ENCODE measurements at regions not wholly inside any gene's neighbourhood (a gene's known extent, or its start where the extent isn't known, plus 50 kb on each side); places are given as distances from the start of the nearest gene placed in this dataset.

- Mint-ChIP-seq H3K9me3 (no peaks in the 10 kb centered on the region), H3K27me3 (ENCODE audit: low read depth) (peaks cover 62% of the 10 kb centered on the region), H3K36me3 (ENCODE audit: low read depth) (no peaks in the 10 kb centered on the region), H3K4me3 (no peak overlapping the region), H3K4me1 (no peaks in the 10 kb centered on the region), H3K27ac (ENCODE audit: unreplicated experiment) (no peak overlapping the region)
- TF ChIP-seq CTCF (conservative IDR thresholded peaks at IDR 0.05): no peak
- DNase-seq (ENCODE audit: low read depth, low spot score): no peak
Measured at GRCh38 chr1:50358962-50359361, 64.3 kb downstream of the DMRTA2 start.

DNA sequence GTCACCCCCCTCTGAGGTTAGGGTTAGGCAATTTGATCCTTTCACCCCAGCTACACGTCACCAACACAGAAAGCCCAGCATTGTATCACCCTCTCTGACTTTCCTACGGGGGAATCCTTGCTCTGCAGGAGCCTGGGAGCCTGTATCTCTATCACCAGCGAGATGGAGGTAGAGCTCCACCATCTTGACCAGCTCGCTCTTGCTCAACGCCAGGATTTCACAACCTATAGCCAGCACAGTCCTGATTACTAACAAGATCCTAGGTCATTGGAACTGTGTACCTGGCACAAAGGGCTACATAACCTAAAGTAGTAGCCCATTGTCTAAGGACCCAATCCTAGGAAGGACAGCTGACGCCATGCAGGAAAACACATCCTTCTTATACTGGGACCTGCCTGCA is 66.1 kb downstream of the DMRTA2 start:
- Mint-ChIP-seq H3K4me3 (no peak overlapping the region), H3K36me3 (ENCODE audit: low read depth) (no peaks in the 10 kb centered on the region), H3K9me3 (no peaks in the 10 kb centered on the region), H3K4me1 (no peaks in the 10 kb centered on the region), H3K27ac (ENCODE audit: unreplicated experiment) (no peak overlapping the region), H3K27me3 (ENCODE audit: low read depth) (peaks cover 55% of the 10 kb centered on the region)
- no peak for TF ChIP-seq CTCF (conservative IDR thresholded peaks at IDR 0.05)
- no peak for DNase-seq (ENCODE audit: low read depth, low spot score)

DNA sequence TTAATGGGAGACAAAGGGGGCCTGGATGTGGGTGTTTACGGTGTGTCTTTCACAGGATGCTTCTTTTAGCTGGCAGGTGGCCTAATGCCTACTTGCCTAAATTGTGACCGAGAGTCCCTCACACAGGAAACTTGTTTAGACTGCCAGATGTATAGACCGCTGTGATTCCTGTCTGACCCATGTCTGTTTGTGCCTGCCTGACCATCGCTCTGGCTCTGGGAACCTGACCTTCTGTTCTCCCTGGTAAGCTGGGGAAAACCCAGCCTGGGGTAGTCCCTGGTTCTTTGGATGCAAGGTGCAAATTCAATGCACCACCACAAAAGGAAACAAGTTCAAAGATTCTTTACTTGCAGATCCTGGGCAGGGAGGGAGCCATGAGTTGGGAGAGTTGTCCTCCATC is 68.4 kb downstream of the DMRTA2 start:
- Mint-ChIP-seq H3K9me3 (no peaks in the 10 kb centered on the region), H3K4me3 (no peak overlapping the region), H3K27me3 (ENCODE audit: low read depth) (peaks cover 52% of the 10 kb centered on the region), H3K36me3 (ENCODE audit: low read depth) (no peaks in the 10 kb centered on the region), H3K4me1 (no peaks in the 10 kb centered on the region), H3K27ac (ENCODE audit: unreplicated experiment) (no peak overlapping the region)
- no peak for DNase-seq (ENCODE audit: low read depth, low spot score)
- TF ChIP-seq CTCF (conservative IDR thresholded peaks at IDR 0.05): no peak

DNA sequence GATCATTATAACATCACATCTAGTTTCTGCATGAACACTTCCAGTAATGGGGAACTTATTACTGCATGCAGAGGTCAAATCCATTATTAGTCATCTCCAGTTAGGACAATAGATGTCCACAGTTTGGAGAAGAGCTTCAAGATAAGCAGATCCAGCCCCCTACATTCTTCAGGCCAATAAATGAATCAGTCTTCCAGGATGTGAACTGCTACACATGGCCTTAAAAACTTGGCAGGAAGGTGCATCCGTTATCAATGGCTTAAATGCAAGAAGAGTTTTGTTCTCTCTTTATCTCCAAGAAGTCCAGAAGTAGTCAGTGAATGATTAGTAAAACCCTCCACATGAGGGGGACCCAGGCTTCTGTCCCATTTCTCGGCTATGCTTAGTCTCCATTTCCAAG is 70.8 kb downstream of the DMRTA2 start:
- Mint-ChIP-seq H3K9me3 (no peaks in the 10 kb centered on the region), H3K36me3 (ENCODE audit: low read depth) (no peaks in the 10 kb centered on the region), H3K27ac (ENCODE audit: unreplicated experiment) (no peak overlapping the region), H3K4me3 (no peak overlapping the region), H3K27me3 (ENCODE audit: low read depth) (peaks cover 65% of the 10 kb centered on the region), H3K4me1 (no peaks in the 10 kb centered on the region)
- no peak for TF ChIP-seq CTCF (conservative IDR thresholded peaks at IDR 0.05)
- no peak for DNase-seq (ENCODE audit: low read depth, low spot score)

GRCh38 chr1:50350868-50351267 is 72.4 kb downstream of the DMRTA2 start:
- DNase-seq (ENCODE audit: low read depth, low spot score): no peak
- Mint-ChIP-seq H3K4me3 (no peak overlapping the region), H3K9me3 (no peaks in the 10 kb centered on the region), H3K36me3 (ENCODE audit: low read depth) (no peaks in the 10 kb centered on the region), H3K27ac (ENCODE audit: unreplicated experiment) (no peak overlapping the region), H3K27me3 (ENCODE audit: low read depth) (peaks cover 66% of the 10 kb centered on the region), H3K4me1 (no peaks in the 10 kb centered on the region)
- TF ChIP-seq CTCF (conservative IDR thresholded peaks at IDR 0.05): no peak

DNA sequence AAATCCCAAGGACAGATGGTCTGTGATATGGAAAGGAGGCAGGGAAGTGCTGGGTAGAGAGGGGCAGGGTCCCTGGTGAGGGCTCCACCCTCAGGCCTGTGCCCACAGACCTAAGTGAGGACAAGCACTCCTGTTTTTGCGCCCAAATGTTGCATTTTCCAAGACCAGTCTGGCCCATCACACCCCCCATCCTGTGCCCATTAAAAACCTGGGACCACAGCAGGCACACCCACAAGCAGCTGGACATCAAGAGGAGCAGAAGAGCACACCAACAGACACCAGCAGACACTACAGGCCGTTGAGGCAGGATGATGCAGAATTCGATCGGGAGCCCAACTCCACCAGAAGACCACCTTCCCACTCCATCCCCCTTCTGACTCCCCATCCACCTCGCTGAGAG is 72.8 kb downstream of the DMRTA2 start:
- H3K27ac Mint-ChIP-seq (ENCODE audit: unreplicated experiment): no peak overlapping the region
- H3K9me3 Mint-ChIP-seq: no peaks in the 10 kb centered on the region
- H3K36me3 Mint-ChIP-seq (ENCODE audit: low read depth): no peaks in the 10 kb centered on the region
- no peak for TF ChIP-seq CTCF (conservative IDR thresholded peaks at IDR 0.05)
- no peak overlapping the region for H3K4me3 Mint-ChIP-seq
- H3K4me1 Mint-ChIP-seq: no peaks in the 10 kb centered on the region
- peaks cover 66% of the 10 kb centered on the region for H3K27me3 Mint-ChIP-seq (ENCODE audit: low read depth)
- DNase-seq (ENCODE audit: low read depth, low spot score): no peak

Data from neural crest cell (in vitro differentiated cells).